ENCODE measurements at regions not wholly inside any gene's neighbourhood (a gene's known extent, or its start where the extent isn't known, plus 50 kb on each side); places are given as distances from the start of the nearest gene placed in this dataset.

GRCh38 chr7:13179011-13179582 is 491.7 kb downstream of the ARL4A start:
- no peak overlapping the region for H3K27ac ChIP-seq
- TF ChIP-seq CTCF (conservative IDR thresholded peaks at IDR 0.05): peak; percentile 31; the same call in 1 of the 2 replicates

DNA sequence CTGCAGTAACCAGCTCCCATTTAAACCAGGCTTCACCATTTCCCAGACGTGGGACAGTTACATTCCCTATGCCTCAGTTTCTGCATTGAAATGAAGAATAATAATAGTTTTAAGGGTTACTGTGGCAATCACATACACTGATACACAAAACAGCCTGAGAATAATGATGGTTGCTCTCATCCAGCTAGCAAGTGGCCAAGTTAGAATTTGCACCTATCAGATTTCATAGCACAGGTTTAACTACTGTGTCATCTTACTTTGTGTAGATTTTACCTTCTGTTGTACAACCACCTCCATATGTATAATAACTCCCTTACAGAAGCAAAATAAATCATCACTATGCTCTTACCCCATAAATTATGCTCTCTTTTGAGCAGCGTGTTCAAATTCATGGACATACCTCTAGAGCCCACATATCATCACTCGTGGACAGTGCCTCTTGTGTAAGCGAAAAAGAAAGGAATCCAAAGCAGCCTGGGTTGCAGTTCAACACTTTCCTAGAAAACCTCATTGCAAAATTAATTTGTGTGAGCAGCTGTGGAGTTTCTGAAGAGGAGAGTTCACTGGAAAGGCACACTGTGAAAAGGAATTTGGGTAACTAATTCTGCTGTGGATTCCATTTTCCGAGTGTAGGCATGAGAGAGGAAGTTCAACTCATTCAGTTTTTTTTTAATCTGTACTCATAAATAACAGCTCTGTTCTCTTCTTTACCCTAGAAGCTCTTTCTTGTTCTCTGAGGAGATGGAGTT is 492.5 kb downstream of the ARL4A start:
- TF ChIP-seq CTCF (conservative IDR thresholded peaks at IDR 0.05): no peak
- H3K27ac ChIP-seq: no peak overlapping the region

DNA sequence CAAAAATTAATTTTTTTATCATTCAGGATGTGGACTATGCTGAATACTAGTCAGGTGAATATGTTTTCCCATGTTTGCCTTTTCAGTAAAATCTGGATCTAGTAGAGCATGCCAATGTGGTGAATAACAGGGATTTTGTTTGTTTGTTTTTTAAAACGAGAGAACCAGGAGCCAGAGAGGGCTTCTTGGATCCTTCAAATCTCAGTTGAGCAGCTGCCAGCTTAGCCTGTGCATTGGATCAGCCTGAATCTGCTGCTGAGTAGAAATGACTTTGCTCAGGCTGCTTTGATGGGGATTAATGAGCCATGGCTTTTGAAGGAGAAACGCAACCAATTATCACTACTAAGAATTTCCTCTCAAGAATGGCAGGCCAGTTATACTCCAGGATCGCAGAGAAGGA is 493.8 kb downstream of the ARL4A start:
- no peak overlapping the region for H3K27ac ChIP-seq
- TF ChIP-seq CTCF (conservative IDR thresholded peaks at IDR 0.05): no peak

GRCh38 chr7:13185139-13185538 is 497.7 kb downstream of the ARL4A start:
- no peak for TF ChIP-seq CTCF (conservative IDR thresholded peaks at IDR 0.05)
- H3K27ac ChIP-seq: no peak overlapping the region

DNA sequence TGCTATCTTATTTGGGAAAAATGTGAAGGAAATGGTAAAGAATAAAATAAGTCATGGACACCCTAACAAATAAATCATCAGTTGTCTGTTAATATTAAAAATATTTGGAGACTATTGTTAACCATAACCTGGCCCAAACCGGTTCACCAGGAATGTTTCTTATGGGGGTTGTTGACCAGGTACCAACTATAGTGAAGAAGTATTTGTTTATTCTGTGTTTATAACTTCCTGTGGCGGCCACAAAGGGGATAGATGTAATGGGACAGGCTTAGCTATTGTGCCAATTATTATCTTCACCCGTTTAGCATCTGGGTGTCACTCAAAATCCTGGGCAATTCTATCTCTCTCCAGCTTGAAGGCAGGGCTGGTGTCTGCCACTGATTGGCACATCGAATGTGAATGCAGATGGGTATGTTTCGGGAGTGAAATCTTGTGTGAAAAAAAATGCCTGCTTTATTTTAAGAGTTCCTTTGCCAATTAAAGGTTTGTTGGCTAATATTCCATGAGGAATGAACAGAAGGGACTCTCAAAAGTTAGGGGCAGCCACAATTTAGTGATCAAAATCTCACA is 500.9 kb downstream of the ARL4A start:
- no peak for TF ChIP-seq CTCF (conservative IDR thresholded peaks at IDR 0.05)
- peak overlapping the region; percentile 73 for H3K27ac ChIP-seq

DNA sequence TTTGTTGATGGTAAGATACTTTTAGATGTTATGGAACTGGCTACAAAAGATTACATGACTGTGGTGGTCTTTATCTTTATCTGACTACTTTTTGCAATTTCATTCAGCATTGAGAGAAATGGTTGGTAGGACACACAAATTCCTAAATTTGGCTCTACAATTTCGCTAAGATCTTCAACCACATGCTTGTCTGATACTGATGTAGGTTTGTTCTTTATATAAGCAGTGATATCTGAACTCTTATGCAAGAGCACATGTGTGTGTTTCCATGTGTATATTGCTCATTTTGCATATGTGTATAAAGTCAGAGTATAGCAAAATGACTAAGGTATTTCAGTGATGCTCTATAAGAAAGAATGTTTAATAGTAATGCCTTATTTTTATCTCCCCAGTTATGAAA is 501.5 kb downstream of the ARL4A start:
- H3K27ac ChIP-seq: peak overlapping the region; percentile 73
- no peak for TF ChIP-seq CTCF (conservative IDR thresholded peaks at IDR 0.05)

DNA sequence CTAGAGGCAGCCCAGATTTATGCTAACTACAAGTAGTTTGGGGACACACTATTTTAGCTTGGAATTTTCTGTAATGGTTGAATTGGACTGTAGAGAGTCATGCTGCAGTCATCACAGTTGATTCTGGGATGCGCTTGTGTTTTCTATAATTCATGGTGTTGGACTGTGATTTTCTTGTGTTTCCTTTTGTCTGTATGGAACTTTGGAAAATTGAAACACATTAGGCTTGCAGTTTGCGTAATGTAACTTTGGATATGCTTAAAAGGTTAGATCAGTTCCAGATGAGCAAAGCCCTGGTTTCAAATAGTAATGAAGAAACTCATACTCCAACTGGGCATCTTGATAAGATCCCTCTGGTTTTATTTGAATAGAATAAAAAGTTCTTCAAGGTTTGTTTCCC is 502.2 kb downstream of the ARL4A start:
- no peak for TF ChIP-seq CTCF (conservative IDR thresholded peaks at IDR 0.05)
- peak overlapping the region; percentile 73; the same call in 1 of the 2 replicates for H3K27ac ChIP-seq

Data from VCaP (cell line).